GM13977 (cell line): ENCODE measurements at regions not wholly inside any gene's neighbourhood (a gene's known extent, or its start where the extent isn't known, plus 50 kb on each side); places are given as distances from the start of the nearest gene placed in this dataset.
"Not testable (repeated sequence)": the region's sequence is repeated elsewhere in the genome, so short reads cannot be mapped to it uniquely, and the experiment has no call there.

Source experiments
- DNase-seq: peaks from one replicate; pipeline ENCODE4 v3.0.0; 2012; ENCODE audit warnings: low spot score
- CTCF ChIP-seq: IDR thresholded peaks from 2 replicates; pipeline ENCODE4 v1.5.1; 2012; ENCODE audit warnings: mild to moderate bottlenecking, control low read depth; ENCODE audit not compliant: insufficient read depth; ENCODE audit errors: extremely low read depth, missing control alignments
- in situ Hi-C: fragments of 300-500 bp; cut with MboI; formaldehyde crosslinking; loops from one replicate; pipeline ENCODE4 v1.12.0; 2022; ENCODE audit warnings: low sequenced_read_pairs, low pct_unique_long_range_greater_than_20kb, mixed read lengths, inconsistent platforms; ENCODE audit not compliant: unreplicated experiment

DNA sequence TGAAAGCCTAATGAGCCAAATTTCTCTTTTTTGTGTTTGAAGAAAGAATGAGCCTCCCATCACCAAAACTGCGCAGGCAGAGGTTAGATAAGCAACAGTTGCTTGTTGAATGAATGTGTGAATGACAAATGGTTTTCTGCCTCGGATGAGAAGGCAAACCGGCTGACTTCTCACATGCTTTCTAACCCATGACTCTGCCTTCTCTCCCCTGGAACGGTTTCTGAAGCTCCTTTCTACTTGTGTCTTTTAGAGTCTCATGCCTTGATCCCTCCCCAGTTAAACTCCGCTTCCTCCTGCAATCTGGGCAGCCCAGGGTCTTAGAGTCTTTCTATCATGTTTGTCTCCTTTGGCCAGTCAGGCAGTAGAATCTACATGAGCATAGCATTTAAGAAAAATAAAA, 342.1 kb upstream of the NCAM1 start:
- no peak for TF ChIP-seq CTCF
- DNase-seq: no peak
- in situ Hi-C loops: no loop called here

DNA sequence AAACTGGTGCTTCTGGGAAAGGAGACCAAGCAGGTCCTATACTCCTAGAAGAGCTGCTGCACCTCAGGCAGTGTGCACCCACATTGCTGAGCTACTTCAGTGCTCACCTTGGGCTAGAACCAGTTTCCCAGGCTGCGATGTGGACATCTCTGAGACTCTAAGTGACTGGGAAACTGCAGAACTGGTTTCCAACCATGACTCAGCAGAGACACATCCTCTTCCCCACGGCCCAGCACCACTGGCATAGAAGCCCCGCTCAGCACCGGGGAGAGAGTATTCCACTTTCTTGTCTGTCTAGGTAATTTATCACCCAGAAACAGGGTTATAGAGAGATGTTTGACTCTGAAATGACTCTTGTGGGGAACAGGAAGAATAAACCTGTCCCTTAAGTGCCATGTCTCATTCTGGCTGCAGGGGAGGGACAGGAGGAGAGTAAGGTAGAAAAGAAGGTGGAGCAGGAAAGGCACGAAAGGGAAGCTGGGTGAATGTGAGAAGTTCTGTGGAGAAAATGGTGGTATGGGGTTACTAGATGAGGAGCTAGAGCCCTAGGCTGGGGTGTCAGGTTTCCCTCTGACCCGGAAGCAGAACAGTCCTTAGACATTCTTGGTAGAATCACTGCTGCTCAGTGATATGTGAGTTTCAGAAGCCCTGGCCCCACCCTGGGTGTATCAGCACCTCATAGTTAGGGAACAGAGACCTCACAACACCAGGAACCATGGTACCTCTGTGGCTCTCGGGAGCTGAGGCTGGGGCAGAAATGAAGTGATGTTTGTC, 340.4 kb upstream of the NCAM1 start:
- in situ Hi-C loops: no loop called here
- TF ChIP-seq CTCF: no peak
- DNase-seq: no peak

DNA sequence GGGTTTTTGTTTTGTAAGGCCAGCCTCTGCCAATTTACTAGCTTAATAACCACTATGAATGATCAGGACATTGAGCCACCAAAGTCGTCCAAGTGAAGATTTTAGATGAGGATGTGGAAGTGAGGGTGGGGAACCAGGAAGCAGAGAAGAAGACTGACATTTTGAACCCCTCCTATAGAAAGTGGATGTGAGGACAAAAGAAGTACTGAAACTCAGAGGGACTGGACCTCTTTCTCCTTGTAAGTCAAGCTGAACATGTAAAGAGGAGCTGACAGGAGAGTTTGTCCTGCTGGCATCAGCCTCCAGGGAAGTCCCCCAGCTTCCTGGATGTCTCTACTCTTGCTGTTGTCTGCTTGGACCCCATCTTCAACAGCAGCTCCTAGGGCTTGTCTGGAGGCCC, 338.2 kb upstream of the NCAM1 start:
- DNase-seq: no peak
- TF ChIP-seq CTCF: no peak
- in situ Hi-C loops: no loop called here

GRCh38 chr11:112624431-112624830, 336.8 kb upstream of the NCAM1 start:
- in situ Hi-C loops: no loop called here
- no peak for DNase-seq
- TF ChIP-seq CTCF: no peak

GRCh38 chr11:112624971-112625370, 336.2 kb upstream of the NCAM1 start:
- DNase-seq, in situ Hi-C loops: not testable (repeated sequence)

DNA sequence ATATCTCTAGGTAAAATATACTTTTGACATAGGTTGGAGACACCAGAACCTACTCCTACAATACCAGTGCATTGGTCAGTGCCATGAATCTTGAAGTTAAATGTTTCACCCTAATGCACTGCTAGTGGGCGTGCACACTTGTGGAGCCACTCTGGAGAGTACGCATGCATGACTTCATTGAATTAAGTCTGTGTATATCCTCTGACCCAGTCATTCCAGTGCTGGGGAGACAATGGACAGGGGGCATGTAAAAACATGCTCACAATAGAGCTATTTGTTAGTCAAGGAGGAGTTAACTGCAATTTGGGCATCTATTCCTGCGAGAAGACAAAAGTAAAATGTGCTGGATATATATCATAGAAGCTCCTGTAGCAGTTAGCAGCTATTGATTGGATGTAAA, 335.4 kb upstream of the NCAM1 start:
- in situ Hi-C loops: no loop called here
- TF ChIP-seq CTCF: no peak
- DNase-seq: no peak

DNA sequence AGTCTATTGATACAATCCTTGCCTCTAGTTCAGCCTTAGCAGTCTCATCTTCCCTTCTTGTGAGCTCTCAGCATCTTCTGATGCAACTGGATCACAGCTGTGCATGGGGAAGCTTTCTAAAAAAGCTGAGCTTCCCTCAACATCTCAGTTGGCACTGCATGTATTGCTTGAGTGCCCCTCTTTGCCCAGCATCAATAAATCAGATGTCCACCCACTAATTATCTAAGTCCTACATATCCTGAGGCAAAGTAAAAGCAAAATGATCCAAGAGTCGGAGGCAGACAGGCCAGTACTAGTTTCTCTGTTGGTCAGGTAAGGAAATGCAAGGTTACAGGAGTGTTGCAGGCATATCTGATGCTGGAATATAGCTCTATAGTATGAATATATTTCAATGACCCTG, 334.5 kb upstream of the NCAM1 start:
- TF ChIP-seq CTCF: no peak
- in situ Hi-C loops: no loop called here
- DNase-seq: no peak
